ENCODE measurements at regions not wholly inside any gene's neighbourhood (a gene's known extent, or its start where the extent isn't known, plus 50 kb on each side); places are given as distances from the start of the nearest gene placed in this dataset.

- TF ChIP-seq, protein P1, sequence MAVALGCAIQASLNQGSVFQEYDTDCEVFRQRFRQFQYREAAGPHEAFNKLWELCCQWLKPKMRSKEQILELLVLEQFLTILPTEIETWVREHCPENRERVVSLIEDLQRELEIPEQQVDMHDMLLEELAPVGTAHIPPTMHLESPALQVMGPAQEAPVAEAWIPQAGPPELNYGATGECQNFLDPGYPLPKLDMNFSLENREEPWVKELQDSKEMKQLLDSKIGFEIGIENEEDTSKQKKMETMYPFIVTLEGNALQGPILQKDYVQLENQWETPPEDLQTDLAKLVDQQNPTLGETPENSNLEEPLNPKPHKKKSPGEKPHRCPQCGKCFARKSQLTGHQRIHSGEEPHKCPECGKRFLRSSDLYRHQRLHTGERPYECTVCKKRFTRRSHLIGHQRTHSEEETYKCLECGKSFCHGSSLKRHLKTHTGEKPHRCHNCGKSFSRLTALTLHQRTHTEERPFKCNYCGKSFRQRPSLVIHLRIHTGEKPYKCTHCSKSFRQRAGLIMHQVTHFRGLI (tag by site-specific recombination; IDR thresholded peaks at IDR 0.05) = no peak
- no peak for TF ChIP-seq MZF1 (tag by site-specific recombination; IDR thresholded peaks at IDR 0.05; ENCODE audit: borderline replicate concordance)
- TF ChIP-seq SALL2 (tag by site-specific recombination; IDR thresholded peaks at IDR 0.05; ENCODE audit: borderline replicate concordance) = no peak
- TF ChIP-seq, protein P2, sequence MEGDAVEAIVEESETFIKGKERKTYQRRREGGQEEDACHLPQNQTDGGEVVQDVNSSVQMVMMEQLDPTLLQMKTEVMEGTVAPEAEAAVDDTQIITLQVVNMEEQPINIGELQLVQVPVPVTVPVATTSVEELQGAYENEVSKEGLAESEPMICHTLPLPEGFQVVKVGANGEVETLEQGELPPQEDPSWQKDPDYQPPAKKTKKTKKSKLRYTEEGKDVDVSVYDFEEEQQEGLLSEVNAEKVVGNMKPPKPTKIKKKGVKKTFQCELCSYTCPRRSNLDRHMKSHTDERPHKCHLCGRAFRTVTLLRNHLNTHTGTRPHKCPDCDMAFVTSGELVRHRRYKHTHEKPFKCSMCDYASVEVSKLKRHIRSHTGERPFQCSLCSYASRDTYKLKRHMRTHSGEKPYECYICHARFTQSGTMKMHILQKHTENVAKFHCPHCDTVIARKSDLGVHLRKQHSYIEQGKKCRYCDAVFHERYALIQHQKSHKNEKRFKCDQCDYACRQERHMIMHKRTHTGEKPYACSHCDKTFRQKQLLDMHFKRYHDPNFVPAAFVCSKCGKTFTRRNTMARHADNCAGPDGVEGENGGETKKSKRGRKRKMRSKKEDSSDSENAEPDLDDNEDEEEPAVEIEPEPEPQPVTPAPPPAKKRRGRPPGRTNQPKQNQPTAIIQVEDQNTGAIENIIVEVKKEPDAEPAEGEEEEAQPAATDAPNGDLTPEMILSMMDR (tag by site-specific recombination; IDR thresholded peaks at IDR 0.05) = no peak
- no peak for TF ChIP-seq ZNF24 (tag by site-specific recombination; IDR thresholded peaks at IDR 0.05)
- no peak for TF ChIP-seq YY1 (tag by site-specific recombination; IDR thresholded peaks at IDR 0.05)
- no peak for TF ChIP-seq PBX3 (CRISPR knock-in tag; IDR thresholded peaks at IDR 0.05)
- no peak for TF ChIP-seq ZNF549 (tag by site-specific recombination; IDR thresholded peaks at IDR 0.05)
- no peak for TF ChIP-seq ZNF747 (tag by site-specific recombination; IDR thresholded peaks at IDR 0.05)
- TF ChIP-seq, protein P3, sequence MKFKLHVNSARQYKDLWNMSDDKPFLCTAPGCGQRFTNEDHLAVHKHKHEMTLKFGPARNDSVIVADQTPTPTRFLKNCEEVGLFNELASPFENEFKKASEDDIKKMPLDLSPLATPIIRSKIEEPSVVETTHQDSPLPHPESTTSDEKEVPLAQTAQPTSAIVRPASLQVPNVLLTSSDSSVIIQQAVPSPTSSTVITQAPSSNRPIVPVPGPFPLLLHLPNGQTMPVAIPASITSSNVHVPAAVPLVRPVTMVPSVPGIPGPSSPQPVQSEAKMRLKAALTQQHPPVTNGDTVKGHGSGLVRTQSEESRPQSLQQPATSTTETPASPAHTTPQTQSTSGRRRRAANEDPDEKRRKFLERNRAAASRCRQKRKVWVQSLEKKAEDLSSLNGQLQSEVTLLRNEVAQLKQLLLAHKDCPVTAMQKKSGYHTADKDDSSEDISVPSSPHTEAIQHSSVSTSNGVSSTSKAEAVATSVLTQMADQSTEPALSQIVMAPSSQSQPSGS (tag by site-specific recombination; IDR thresholded peaks at IDR 0.05; ENCODE audit: low read depth) = no peak
- TF ChIP-seq, protein P4, sequence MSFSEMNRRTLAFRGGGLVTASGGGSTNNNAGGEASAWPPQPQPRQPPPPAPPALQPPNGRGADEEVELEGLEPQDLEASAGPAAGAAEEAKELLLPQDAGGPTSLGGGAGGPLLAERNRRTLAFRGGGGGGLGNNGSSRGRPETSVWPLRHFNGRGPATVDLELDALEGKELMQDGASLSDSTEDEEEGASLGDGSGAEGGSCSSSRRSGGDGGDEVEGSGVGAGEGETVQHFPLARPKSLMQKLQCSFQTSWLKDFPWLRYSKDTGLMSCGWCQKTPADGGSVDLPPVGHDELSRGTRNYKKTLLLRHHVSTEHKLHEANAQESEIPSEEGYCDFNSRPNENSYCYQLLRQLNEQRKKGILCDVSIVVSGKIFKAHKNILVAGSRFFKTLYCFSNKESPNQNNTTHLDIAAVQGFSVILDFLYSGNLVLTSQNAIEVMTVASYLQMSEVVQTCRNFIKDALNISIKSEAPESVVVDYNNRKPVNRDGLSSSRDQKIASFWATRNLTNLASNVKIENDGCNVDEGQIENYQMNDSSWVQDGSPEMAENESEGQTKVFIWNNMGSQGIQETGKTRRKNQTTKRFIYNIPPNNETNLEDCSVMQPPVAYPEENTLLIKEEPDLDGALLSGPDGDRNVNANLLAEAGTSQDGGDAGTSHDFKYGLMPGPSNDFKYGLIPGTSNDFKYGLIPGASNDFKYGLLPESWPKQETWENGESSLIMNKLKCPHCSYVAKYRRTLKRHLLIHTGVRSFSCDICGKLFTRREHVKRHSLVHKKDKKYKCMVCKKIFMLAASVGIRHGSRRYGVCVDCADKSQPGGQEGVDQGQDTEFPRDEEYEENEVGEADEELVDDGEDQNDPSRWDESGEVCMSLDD (tag by site-specific recombination; IDR thresholded peaks at IDR 0.05) = no peak
- no peak for TF ChIP-seq ZNF501 (tag by site-specific recombination; IDR thresholded peaks at IDR 0.05)
These were observed 355.0 kb downstream of the CDH26 start for GRCh38 chr20:60313191-60313590.

Measured in HEK293 (cell line).